Ishikawa (cell line): ENCODE measurements at regions not wholly inside any gene's neighbourhood (a gene's known extent, or its start where the extent isn't known, plus 50 kb on each side); places are given as distances from the start of the nearest gene placed in this dataset.

Experiments
- CEBPB ChIP-seq: IDR thresholded peaks from 2 replicates; pipeline ENCODE4 v1.6.1; 2012
- CREB1 ChIP-seq: IDR thresholded peaks from 2 replicates; pipeline ENCODE4 v1.6.1; 2012; ENCODE audit warnings: low read depth
- EGR1 ChIP-seq: IDR thresholded peaks from 2 replicates; pipeline ENCODE4 v1.6.1; 2012
- EP300 ChIP-seq: IDR thresholded peaks from 2 replicates; pipeline ENCODE4 v1.6.1; 2012; ENCODE audit warnings: borderline replicate concordance
- FOXM1 ChIP-seq: IDR thresholded peaks from 2 replicates; pipeline ENCODE4 v1.6.1; 2012; ENCODE audit warnings: low read depth, borderline replicate concordance
- MAX ChIP-seq: IDR thresholded peaks from 2 replicates; pipeline ENCODE4 v1.6.1; 2012
- NFIC ChIP-seq: IDR thresholded peaks from 2 replicates; pipeline ENCODE4 v1.6.1; 2012
- RAD21 ChIP-seq: IDR thresholded peaks from 2 replicates; pipeline ENCODE4 v1.6.1; 2012; ENCODE audit warnings: low read depth
- REST ChIP-seq: IDR thresholded peaks from 2 replicates; pipeline ENCODE4 v1.6.1; 2012; ENCODE audit warnings: low read depth, mild to moderate bottlenecking
- TAF1 ChIP-seq: IDR thresholded peaks from 2 replicates; pipeline ENCODE4 v1.6.1; 2012; ENCODE audit warnings: low read depth, mild to moderate bottlenecking
- TCF12 ChIP-seq: IDR thresholded peaks from 2 replicates; pipeline ENCODE4 v1.6.1; 2012; ENCODE audit warnings: low read depth
- TEAD4 ChIP-seq: IDR thresholded peaks from 2 replicates; pipeline ENCODE4 v1.6.1; 2012
- YY1 ChIP-seq: IDR thresholded peaks from 2 replicates; pipeline ENCODE4 v1.6.1; 2012; ENCODE audit warnings: low read depth
- ZBTB7A ChIP-seq: IDR thresholded peaks from 2 replicates; pipeline ENCODE4 v1.6.1; 2012; ENCODE audit warnings: low read depth
- TF ChIP-seq, protein P1 (sequence below): IDR thresholded peaks from 2 replicates; pipeline ENCODE4 v1.6.1; 2012

- TF ChIP-seq TAF1 (no peak), MAX (no peak), EGR1 (no peak), EP300 (no peak), FOXM1 (no peak), YY1 (no peak), RAD21 (no peak), REST (no peak), TEAD4 (no peak), CEBPB (no peak), CREB1 (no peak)
- TF ChIP-seq, protein P1, sequence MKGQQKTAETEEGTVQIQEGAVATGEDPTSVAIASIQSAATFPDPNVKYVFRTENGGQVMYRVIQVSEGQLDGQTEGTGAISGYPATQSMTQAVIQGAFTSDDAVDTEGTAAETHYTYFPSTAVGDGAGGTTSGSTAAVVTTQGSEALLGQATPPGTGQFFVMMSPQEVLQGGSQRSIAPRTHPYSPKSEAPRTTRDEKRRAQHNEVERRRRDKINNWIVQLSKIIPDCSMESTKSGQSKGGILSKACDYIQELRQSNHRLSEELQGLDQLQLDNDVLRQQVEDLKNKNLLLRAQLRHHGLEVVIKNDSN, result no peak
Observed at GRCh38 chr14:65910108-65910786, 497.7 kb downstream of the FUT8 start.

DNA sequence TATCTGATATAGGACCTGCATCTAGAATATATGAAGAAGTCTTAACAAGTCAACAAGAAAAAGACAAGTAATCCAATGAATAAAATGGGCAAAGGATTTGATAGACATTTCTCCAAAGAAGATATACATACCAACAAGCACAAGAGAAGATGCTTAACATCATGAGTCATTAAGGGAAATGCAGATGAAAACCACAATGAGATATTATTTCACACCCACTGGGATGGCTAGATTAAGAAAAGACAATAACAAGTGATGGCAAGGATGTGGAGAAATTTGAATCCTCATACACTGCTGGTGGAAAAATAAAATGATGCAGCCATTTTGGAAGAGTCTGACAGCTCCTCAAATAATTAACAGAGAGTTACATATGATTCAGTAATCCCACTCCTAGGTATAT is 502.6 kb downstream of the FUT8 start:
- TF ChIP-seq RAD21 (no peak), TEAD4 (no peak), CREB1 (no peak), MAX (no peak), TCF12 (no peak), ZBTB7A (no peak), YY1 (no peak), EP300 (no peak), FOXM1 (no peak), TAF1 (no peak), NFIC (no peak), REST (no peak), CEBPB (no peak), EGR1 (no peak)
- TF ChIP-seq, protein P1, result no peak

DNA sequence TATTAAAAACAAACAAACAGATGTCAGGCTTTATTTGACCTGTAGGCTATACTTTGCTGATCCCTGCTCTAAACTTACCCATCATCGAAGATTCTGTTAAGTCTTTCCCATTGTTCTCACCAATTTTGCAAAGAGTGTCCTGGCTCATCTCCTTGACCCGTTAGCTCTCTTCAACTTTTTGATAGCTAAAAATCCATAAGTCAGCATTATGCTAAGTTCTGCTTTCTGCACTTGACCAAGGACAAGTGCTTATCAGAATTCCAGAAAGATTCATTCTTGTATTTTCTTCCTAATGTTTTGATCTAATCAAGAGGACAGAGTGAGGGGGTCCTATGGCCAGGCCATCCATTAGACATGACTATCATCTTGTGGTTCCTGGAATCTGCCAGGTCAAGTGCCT is 503.5 kb downstream of the FUT8 start:
- TF ChIP-seq TEAD4 (no peak), EP300 (no peak), CEBPB (no peak), YY1 (no peak), NFIC (no peak), REST (no peak), MAX (no peak), FOXM1 (no peak), ZBTB7A (no peak), CREB1 (no peak)
- TF ChIP-seq, protein P1, result no peak

DNA sequence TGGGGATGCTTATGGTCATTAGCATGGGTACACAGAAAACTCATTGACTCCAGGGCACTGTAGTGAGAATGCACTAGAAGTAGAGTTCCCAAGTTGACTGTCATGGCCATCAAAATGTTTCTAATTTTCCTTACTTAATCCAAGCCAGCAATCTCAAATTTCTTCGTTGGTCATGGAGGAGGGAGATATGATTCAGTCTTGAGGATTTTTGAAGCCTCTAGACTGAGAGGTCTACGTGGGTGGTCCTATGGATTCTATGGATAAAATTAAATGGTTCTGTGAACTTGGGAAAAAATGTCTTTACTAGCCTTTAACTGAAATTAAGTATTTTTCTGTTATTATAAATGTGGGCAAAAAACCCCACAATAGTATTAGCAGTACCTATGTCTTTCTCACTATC is 508.5 kb downstream of the FUT8 start:
- TF ChIP-seq EP300 (no peak), FOXM1 (no peak), MAX (no peak), CEBPB (no peak), TAF1 (no peak), YY1 (no peak), REST (no peak)
- TF ChIP-seq, protein P1, result no peak
